ENCODE measurements at regions not wholly inside any gene's neighbourhood (a gene's known extent, or its start where the extent isn't known, plus 50 kb on each side); places are given as distances from the start of the nearest gene placed in this dataset.

GRCh38 chr1:58861506-58861905 is 77.7 kb upstream of the JUN start:
- DNase-seq (ENCODE audit: extremely low read depth in 1 of 2, low read depth in 1 of 2), result no peak

GRCh38 chr1:58862728-58863385 is 79.0 kb upstream of the JUN start:
- DNase-seq (ENCODE audit: extremely low read depth in 1 of 2, low read depth in 1 of 2), result no peak

- no peak for DNase-seq (ENCODE audit: extremely low read depth in 1 of 2, low read depth in 1 of 2)
These were observed 80.8 kb upstream of the JUN start for GRCh38 chr1:58864654-58865053.

GRCh38 chr1:58866578-58866977 is 82.7 kb upstream of the JUN start:
- no peak for DNase-seq (ENCODE audit: extremely low read depth in 1 of 2, low read depth in 1 of 2)

- no peak for DNase-seq (ENCODE audit: extremely low read depth in 1 of 2, low read depth in 1 of 2)
These were observed 85.9 kb upstream of the JUN start for GRCh38 chr1:58869638-58870297.

GRCh38 chr1:58870298-58870676 is 86.4 kb upstream of the JUN start:
- DNase-seq (ENCODE audit: extremely low read depth in 1 of 2, low read depth in 1 of 2), result no peak

- DNase-seq (ENCODE audit: extremely low read depth in 1 of 2, low read depth in 1 of 2), result no peak
These were observed 90.5 kb upstream of the JUN start for GRCh38 chr1:58874342-58874741.

- no peak for DNase-seq (ENCODE audit: extremely low read depth in 1 of 2, low read depth in 1 of 2)
These were observed 91.2 kb upstream of the JUN start for GRCh38 chr1:58874757-58875755.

GRCh38 chr1:58879464-58879863 is 95.6 kb upstream of the JUN start:
- DNase-seq (ENCODE audit: extremely low read depth in 1 of 2, low read depth in 1 of 2), result no peak

- DNase-seq (ENCODE audit: extremely low read depth in 1 of 2, low read depth in 1 of 2), result no peak
These were observed 96.7 kb upstream of the JUN start for GRCh38 chr1:58880592-58880991.

- DNase-seq (ENCODE audit: extremely low read depth in 1 of 2, low read depth in 1 of 2), result no peak
These were observed 97.7 kb upstream of the JUN start for GRCh38 chr1:58881471-58881994.

- no peak for DNase-seq (ENCODE audit: extremely low read depth in 1 of 2, low read depth in 1 of 2)
These were observed 98.6 kb upstream of the JUN start for GRCh38 chr1:58882322-58882948.

GRCh38 chr1:58883037-58883887 is 99.4 kb upstream of the JUN start:
- no peak for DNase-seq (ENCODE audit: extremely low read depth in 1 of 2, low read depth in 1 of 2)

GRCh38 chr1:58883888-58884482 is 100.1 kb upstream of the JUN start:
- no peak for DNase-seq (ENCODE audit: extremely low read depth in 1 of 2, low read depth in 1 of 2)

GRCh38 chr1:58884706-58885661 is 101.1 kb upstream of the JUN start:
- no peak for DNase-seq (ENCODE audit: extremely low read depth in 1 of 2, low read depth in 1 of 2)

GRCh38 chr1:58885998-58886397 is 102.2 kb upstream of the JUN start:
- no peak for DNase-seq (ENCODE audit: extremely low read depth in 1 of 2, low read depth in 1 of 2)

GRCh38 chr1:58886611-58887010 is 102.8 kb upstream of the JUN start:
- no peak for DNase-seq (ENCODE audit: extremely low read depth in 1 of 2, low read depth in 1 of 2)

GRCh38 chr1:58887059-58887458 is 103.2 kb upstream of the JUN start:
- DNase-seq (ENCODE audit: extremely low read depth in 1 of 2, low read depth in 1 of 2), result no peak

Data from activated CD8-positive, alpha-beta memory T cell treated with anti-CD3 and anti-CD28 coated beads for 1 hour (primary cell).